HG03175 (cell line): ENCODE measurements at regions not wholly inside any gene's neighbourhood (a gene's known extent, or its start where the extent isn't known, plus 50 kb on each side); places are given as distances from the start of the nearest gene placed in this dataset.

Source experiments
- ATAC-seq: cut with Tn5 transposase; IDR thresholded peaks from one replicate; pipeline ENCODE4 v1.9.1; 2021; ENCODE audit warnings: mild to moderate bottlenecking, moderate library complexity; ENCODE audit not compliant: unreplicated experiment

GRCh38 chr10:78426181-78426580 is 392.5 kb downstream of the RPS24 start:
- no peak for ATAC-seq

- no peak for ATAC-seq
Observed at GRCh38 chr10:78427497-78428031, 393.9 kb downstream of the RPS24 start.

DNA sequence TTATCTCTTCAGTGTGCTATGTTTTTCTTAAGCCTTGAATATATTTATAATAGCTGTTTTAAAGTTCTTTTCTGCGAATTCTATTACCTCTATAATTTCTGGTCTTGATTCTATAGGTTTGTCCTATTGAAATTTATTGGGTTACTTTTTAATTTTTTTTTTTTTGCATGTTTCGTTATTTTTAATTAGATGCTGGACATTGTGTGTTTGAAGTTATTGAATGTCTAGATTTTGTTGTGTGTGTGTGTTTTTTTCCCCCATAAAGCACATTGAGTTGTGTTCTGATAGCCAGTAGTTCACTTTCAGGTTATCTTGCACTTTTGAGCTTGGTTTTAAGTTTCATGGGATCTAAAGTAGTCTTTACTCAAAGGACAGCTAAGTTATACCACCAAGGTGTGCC is 394.9 kb downstream of the RPS24 start:
- no peak for ATAC-seq

- ATAC-seq, result no peak
Observed at GRCh38 chr10:78429984-78430383, 396.3 kb downstream of the RPS24 start.

- no peak for ATAC-seq
Observed at GRCh38 chr10:78432583-78432982, 398.9 kb downstream of the RPS24 start.

DNA sequence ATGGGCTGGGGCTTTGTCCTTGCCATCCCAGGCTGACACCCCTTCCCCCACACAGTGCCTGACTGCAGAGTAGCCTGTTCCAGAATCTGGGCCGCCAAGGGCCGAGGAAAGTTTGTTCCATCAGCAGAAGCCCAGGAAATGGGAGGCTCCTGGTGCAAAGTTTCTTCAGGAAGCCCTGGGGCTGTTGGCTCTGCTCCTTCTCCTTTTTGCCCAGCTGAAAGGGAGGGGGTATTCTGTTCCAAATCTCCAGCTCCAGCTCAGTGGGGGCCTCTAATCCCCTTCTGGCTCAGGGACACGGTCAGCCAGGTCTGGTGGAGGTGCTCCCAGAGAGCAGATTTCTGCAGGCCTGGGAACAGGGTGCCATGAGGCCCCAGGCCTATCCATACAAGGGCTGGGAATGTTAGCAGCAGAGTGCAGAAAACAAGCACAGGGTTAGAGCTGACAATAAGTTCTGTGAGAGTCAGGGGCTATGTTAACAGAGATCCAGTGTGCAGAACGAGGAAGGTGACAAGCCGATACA is 399.5 kb downstream of the RPS24 start:
- no peak for ATAC-seq

DNA sequence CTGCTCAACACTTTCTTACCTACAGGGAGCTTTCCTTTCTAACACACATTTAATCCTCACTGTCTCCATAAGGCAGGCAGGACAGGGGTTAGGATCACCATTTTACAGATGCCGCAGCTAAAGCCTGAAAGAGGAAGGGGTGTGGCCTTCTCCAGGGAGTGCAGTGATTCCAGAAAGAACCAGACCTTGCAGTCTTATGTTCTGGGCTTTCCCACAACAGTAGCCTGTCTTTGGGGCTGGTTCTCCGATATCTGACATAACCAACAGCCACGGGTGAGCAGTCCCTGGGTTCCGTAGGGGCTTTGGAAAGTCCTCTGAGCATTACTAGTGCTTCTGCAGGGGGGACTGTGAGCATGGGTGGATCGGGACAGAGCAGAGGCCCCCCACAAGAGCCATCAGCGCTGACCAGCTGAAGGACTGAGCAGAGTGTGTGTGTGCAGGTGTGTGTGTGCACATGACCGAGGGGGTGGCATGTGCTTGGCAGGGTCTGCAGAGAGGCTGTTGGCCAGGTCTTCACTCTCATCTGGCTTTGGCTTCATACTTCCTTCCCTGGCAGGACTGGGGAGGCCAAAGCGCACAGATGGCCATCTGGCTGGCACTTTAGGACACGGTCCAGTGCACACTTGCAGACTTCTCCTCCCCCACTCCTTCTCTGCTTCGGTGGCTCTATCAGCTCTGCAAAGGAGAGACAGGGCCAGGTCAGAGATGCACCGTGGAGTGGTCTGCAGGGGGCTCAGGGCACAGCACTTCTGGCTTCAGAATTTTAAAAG is 400.3 kb downstream of the RPS24 start:
- no peak for ATAC-seq

DNA sequence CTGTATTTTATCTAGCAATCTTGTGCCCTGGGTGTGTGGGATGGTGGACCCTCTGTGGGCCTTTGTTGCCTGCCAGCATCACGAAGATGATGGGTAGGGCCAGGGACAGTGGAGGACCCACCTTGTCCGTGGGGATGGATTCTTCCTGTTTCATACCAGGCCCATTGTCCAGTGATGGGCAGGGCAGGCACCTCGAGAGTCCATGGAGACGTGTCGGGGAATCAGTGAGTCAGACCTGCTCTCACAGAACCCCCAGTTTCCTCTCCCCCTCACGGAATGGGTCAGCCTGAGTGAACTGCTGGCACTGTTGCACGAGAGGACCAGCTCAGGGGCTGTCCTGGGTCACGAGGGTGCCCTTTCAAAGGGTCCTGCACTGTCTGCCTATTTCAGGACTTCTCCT is 401.2 kb downstream of the RPS24 start:
- no peak for ATAC-seq

DNA sequence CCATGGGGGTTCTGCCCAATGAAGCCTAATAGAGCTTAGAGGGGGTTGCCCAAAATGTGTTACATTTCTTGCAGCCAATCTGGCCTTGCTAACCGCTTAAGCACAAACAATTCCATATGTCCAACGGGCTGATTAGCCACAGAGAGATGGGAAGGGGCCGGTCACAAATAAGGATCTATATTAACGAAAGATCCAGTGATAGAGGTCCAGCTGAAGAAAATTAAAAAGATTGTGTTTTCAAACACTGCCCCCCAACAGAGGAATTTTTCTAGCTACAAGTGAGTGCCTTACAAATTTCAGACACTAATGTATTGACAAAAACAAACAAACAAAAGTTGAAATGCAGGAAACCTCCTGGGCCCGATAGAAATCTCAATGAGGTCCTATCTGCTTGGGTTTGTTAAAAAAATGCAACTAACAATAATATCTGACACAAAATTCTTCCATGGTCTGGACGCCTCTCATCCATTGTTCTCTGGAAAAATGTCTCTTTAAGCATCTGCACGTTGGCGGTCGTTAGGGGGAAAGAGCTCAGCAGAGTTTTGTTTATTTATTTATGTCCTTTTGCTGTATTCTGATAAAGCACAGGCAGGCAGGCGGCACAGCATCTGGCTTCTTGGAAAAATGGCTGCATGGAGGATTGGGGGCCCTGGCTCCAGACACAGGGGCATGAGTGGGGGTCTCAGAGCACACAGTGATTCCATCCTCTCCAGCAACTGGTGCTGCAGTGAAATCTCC is 402.0 kb downstream of the RPS24 start:
- ATAC-seq, result no peak

- ATAC-seq, result no peak
Observed at GRCh38 chr10:78436222-78436573, 402.5 kb downstream of the RPS24 start.

DNA sequence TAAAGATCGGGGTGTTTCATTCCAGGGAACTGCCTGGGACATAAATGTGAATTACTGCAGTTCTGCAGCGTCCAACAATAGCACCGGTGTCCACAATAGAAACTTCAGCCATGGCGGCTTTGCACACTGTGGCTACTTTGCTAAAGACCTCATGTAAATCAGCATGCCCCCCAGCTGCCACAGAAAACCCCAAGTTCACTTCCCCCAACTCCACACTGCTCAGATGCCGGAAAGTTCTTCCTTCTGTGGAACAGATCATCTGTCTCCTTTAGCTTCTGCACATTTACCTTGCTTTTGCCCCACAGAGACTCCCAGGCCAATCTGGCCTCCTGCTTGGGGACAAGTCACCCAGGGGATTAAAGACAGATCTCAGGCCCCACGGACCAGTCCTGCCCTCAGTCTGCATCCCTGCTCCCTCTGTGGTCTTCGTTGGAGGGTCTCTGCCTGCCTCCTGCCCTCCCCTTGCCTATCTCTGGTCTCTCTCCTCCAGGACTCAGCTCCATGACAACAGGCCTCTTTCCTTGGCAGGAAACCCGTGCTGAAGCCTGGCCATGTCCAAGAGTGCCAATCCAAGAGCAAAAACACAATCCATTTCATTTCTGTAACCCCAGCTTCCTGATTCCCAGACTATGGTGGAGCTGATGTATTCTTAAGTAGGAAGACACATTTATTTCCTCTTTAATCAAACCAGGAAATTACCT is 403.2 kb downstream of the RPS24 start:
- no peak for ATAC-seq

GRCh38 chr10:78437407-78437768 is 403.7 kb downstream of the RPS24 start:
- no peak for ATAC-seq

GRCh38 chr10:78437998-78438906 is 404.6 kb downstream of the RPS24 start:
- ATAC-seq, result no peak

DNA sequence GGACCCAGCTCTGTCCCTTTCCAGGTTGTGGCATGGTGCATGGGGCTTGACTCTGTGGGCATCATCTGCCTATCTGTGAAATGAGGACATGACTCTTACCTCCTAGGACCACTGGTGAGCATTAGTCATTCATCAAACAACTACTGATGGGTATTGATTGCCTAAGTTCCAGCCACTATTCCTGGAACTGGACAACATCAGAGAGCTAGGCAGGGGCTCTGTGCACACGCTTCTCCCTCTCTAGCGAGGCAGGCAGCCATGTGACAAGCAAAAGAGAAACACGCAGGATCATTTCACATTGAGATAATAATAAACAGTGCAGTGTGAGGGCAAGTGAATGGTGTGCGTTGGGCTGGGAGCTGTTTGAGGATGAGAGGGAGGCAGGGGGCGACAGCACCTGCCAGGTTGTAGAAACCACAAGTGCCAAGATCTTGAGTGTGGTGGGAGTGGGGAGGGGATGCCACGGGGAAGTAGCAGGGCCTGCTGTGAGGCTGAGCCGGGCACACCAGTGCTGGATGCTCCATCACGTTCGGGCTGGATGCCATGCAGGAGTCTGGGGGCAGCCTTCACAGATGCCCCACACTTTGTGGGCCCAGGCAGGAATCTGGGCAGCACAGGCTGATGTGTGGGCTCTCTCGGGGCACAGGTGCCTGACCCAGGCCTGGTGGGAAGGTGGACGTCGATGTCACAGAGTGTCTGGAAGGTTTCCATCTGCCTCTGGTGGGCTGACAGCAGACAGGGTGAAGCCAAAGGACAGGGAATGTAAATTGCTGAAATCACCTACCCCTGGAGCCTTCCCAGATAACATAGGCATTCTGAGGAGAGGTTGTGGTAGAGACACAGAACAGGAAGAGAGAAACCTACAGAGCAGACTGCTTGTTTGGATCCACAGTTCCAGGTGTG is 405.5 kb downstream of the RPS24 start:
- ATAC-seq, result no peak

DNA sequence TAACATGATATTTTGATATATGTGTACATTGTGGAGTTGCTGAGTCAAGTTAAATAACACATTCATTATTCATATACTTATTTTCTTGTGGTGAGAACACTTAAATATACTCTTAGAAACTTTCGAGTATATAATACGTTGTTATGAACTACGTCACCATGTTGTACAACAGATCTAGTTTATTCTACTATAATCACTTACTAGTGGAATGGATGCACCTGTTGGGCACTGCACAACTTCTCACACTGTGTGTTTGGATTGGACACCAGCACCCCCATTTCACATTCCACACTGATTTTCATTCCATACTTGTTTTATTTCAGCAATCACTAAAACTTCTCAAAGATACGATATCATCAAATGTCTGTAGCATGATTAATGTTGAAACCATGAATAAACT is 407.3 kb downstream of the RPS24 start:
- no peak for ATAC-seq

- no peak for ATAC-seq
Observed at GRCh38 chr10:78441694-78442093, 408.0 kb downstream of the RPS24 start.

DNA sequence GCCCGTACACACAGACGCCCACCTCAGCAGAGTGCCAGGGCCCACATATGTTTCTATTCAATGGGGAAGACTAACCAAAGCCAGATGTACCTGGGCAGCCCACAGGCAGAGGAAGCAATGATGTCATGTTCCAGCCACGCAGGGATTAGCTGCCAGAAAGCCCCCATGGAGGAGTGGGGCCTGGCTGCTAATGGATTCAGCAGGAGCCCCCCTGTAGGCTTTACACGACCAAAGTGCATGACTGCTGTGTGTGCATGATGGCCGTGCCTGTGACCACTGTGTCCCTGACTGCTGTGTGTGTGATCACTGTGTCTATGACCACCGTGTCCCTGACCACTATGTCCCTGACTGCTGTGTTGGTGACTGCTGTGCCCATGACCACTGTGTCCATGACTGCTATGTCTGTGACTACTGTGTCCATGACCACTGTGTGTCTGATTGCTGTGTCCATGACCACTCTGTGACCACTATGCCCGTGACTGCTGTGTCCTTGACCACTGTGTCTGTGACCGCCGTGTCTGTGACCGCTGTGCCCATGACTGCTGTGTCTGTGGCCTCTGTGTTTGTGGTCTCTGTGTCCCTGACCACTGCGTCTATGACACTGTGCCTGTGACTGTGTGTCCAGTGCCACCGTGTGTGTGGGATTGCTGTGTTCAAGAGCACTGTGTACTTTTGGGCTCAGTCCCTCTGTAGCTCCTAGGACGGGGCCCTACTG is 409.3 kb downstream of the RPS24 start:
- ATAC-seq, result no peak

GRCh38 chr10:78443900-78444571 is 410.4 kb downstream of the RPS24 start:
- no peak for ATAC-seq
